Prostate gland (tissue), 2 donors: ENCODE measurements at regions not wholly inside any gene's neighbourhood (a gene's known extent, or its start where the extent isn't known, plus 50 kb on each side); places are given as distances from the start of the nearest gene placed in this dataset.

Experiments used
- POLR2A ChIP-seq: fragments of 450-650 bp; IDR thresholded peaks from one replicate; pipeline ENCODE4 v1.6.1; 2016; ENCODE audit warnings: antibody characterized with exemption, mild to moderate bottlenecking
- POLR2AphosphoS5 ChIP-seq: sonication (generic); formaldehyde crosslinking; IDR thresholded peaks from one replicate; pipeline ENCODE4 v1.6.1; 2017; ENCODE audit warnings: antibody characterized with exemption
- TF ChIP-seq, protein P1 (sequence below), 4 experiments: fragments of 200-600 bp in 2 of 4; fragments of 450-650 bp in 2 of 4; sonication (generic) in 2 of 4; IDR thresholded peaks; 1 replicate in 3 of 4; 2 replicates in 1 of 4; pipeline ENCODE4 v1.5.1; 2016 to 2019; ENCODE audit warnings: antibody characterized with exemption in 4 of 4, mild to moderate bottlenecking in 2 of 4, moderate library complexity in 2 of 4

DNA sequence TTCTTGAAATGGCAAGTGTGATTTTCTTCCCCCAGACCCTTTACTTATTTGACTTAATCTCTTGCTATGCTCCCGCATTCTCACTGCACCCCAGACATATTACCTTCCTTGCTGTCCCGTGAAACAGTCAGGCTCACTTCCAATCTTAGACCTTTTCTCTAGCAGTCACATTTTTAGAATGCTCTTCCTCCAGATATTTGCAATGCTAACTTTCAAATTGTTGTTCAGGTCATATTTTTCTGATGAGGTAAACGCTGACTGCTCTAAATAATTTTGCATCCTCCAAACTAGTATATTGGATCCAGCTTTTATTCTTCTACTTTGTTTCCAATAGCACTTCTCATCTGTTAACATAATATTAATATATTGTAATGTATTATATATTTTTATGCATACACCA is 648.2 kb upstream of the NEGR1 start:
- TF ChIP-seq POLR2A: no peak
- TF ChIP-seq, protein P1, sequence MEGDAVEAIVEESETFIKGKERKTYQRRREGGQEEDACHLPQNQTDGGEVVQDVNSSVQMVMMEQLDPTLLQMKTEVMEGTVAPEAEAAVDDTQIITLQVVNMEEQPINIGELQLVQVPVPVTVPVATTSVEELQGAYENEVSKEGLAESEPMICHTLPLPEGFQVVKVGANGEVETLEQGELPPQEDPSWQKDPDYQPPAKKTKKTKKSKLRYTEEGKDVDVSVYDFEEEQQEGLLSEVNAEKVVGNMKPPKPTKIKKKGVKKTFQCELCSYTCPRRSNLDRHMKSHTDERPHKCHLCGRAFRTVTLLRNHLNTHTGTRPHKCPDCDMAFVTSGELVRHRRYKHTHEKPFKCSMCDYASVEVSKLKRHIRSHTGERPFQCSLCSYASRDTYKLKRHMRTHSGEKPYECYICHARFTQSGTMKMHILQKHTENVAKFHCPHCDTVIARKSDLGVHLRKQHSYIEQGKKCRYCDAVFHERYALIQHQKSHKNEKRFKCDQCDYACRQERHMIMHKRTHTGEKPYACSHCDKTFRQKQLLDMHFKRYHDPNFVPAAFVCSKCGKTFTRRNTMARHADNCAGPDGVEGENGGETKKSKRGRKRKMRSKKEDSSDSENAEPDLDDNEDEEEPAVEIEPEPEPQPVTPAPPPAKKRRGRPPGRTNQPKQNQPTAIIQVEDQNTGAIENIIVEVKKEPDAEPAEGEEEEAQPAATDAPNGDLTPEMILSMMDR (IDR thresholded peaks at IDR 0.05): no peak
- no peak for TF ChIP-seq POLR2AphosphoS5
